Fibroblast of skin of right quadriceps (primary cell): ENCODE measurements at regions not wholly inside any gene's neighbourhood (a gene's known extent, or its start where the extent isn't known, plus 50 kb on each side); places are given as distances from the start of the nearest gene placed in this dataset.

Experiments
- DNase-seq: peaks from one replicate; pipeline ENCODE4 v3.0.0-alpha.2; 2013

GRCh38 chr14:34348592-34348991 is 113.4 kb downstream of the SPTSSA start:
- no peak for DNase-seq

GRCh38 chr14:34347683-34348082 is 114.4 kb downstream of the SPTSSA start:
- DNase-seq, result no peak

- DNase-seq, result no peak
Measured at GRCh38 chr14:34345718-34346465, 116.1 kb downstream of the SPTSSA start.

- no peak for DNase-seq
Measured at GRCh38 chr14:34344318-34344717, 117.7 kb downstream of the SPTSSA start.

- DNase-seq, result no peak
Measured at GRCh38 chr14:34340025-34340625, 121.9 kb downstream of the SPTSSA start.

- no peak for DNase-seq
Measured at GRCh38 chr14:34338056-34338455, 124.0 kb downstream of the SPTSSA start.

GRCh38 chr14:34336501-34336900 is 125.5 kb downstream of the SPTSSA start:
- no peak for DNase-seq

GRCh38 chr14:34335968-34336367 is 126.1 kb downstream of the SPTSSA start:
- DNase-seq, result no peak

- no peak for DNase-seq
Measured at GRCh38 chr14:34334329-34334728, 127.7 kb downstream of the SPTSSA start.

- peak; percentile 37 for DNase-seq
Measured at GRCh38 chr14:34331728-34332623, 130.1 kb downstream of the SPTSSA start.

GRCh38 chr14:34330846-34331245 is 131.2 kb downstream of the SPTSSA start:
- no peak for DNase-seq

- no peak for DNase-seq
Measured at GRCh38 chr14:34329301-34329700, 132.7 kb downstream of the SPTSSA start.

GRCh38 chr14:34328178-34328577 is 133.9 kb downstream of the SPTSSA start:
- no peak for DNase-seq

GRCh38 chr14:34325493-34325892 is 136.5 kb downstream of the SPTSSA start:
- no peak for DNase-seq

GRCh38 chr14:34324363-34324795 is 137.7 kb downstream of the SPTSSA start:
- DNase-seq, result peak; percentile 41

GRCh38 chr14:34322940-34323418 is 139.1 kb downstream of the SPTSSA start:
- peak; percentile 44 for DNase-seq

GRCh38 chr14:34319140-34319539 is 142.9 kb downstream of the SPTSSA start:
- DNase-seq, result no peak

- no peak for DNase-seq
Measured at GRCh38 chr14:34318014-34318413, 144.0 kb downstream of the SPTSSA start.

GRCh38 chr14:34310724-34311123 is 151.3 kb downstream of the SPTSSA start:
- no peak for DNase-seq

- no peak for DNase-seq
Measured at GRCh38 chr14:34303811-34304210, 158.2 kb downstream of the SPTSSA start.

- DNase-seq, result no peak
Measured at GRCh38 chr14:34302654-34303053, 159.4 kb downstream of the SPTSSA start.

GRCh38 chr14:34300882-34301734 is 160.9 kb downstream of the SPTSSA start:
- peak; percentile 19 for DNase-seq
